ENCODE measurements at regions not wholly inside any gene's neighbourhood (a gene's known extent, or its start where the extent isn't known, plus 50 kb on each side); places are given as distances from the start of the nearest gene placed in this dataset.

DNA sequence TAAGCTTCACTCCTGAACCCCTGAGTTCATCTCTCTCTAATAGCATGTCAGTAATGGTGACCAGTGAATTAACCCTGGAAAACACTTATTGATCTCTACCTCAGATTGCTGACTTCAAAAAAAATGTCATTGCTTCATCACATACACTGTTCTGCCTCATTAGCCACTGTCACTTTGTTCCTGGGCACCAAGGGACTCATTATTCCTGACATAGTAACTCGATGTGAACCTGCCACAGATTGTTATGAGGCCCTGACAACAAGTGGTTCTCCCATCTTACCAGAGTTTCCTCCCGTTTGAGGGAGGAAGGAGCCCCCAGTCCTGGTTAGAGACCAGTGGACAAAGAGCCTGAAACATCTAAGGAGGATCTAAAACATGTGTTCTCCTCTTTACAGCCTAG is 403.3 kb upstream of the SMIM21 start:
- TF ChIP-seq, protein P1, sequence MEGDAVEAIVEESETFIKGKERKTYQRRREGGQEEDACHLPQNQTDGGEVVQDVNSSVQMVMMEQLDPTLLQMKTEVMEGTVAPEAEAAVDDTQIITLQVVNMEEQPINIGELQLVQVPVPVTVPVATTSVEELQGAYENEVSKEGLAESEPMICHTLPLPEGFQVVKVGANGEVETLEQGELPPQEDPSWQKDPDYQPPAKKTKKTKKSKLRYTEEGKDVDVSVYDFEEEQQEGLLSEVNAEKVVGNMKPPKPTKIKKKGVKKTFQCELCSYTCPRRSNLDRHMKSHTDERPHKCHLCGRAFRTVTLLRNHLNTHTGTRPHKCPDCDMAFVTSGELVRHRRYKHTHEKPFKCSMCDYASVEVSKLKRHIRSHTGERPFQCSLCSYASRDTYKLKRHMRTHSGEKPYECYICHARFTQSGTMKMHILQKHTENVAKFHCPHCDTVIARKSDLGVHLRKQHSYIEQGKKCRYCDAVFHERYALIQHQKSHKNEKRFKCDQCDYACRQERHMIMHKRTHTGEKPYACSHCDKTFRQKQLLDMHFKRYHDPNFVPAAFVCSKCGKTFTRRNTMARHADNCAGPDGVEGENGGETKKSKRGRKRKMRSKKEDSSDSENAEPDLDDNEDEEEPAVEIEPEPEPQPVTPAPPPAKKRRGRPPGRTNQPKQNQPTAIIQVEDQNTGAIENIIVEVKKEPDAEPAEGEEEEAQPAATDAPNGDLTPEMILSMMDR (IDR thresholded peaks at IDR 0.05; ENCODE audit: insufficient read depth, low read length, poor library complexity, severe bottlenecking) = no peak
- TF ChIP-seq EZH2phosphoT487 (conservative IDR thresholded peaks at IDR 0.05; ENCODE audit: low read length) = no peak
